Osteoblast (primary cell): ENCODE measurements at regions not wholly inside any gene's neighbourhood (a gene's known extent, or its start where the extent isn't known, plus 50 kb on each side); places are given as distances from the start of the nearest gene placed in this dataset.

ENCODE experiments used
- DNase-seq: peaks from one replicate; pipeline ENCODE4 v3.0.0; 2011; ENCODE audit warnings: low spot score, mixed read lengths; ENCODE audit not compliant: insufficient read length; ENCODE audit errors: missing footprints
- H2AFZ ChIP-seq: 2 replicates; pipeline ENCODE4 v1.6.0; 2011; ENCODE audit warnings: mild to moderate bottlenecking, low read length
- H3K27ac ChIP-seq: 2 replicates; pipeline ENCODE4 v1.5.1; 2011; ENCODE audit warnings: mild to moderate bottlenecking, low read depth, low read length, moderate library complexity
- H3K27me3 ChIP-seq: 2 replicates; pipeline ENCODE4 v1.6.0; 2012; ENCODE audit warnings: mild to moderate bottlenecking, control low read depth, inconsistent platforms, low read length, moderate library complexity; ENCODE audit not compliant: insufficient read depth
- H3K36me3 ChIP-seq: 2 replicates; pipeline ENCODE4 v1.5.1; 2011; ENCODE audit warnings: mild to moderate bottlenecking, low read length, control low read depth, moderate library complexity; ENCODE audit not compliant: insufficient read depth
- H3K4me1 ChIP-seq: 2 replicates; pipeline ENCODE4 v1.5.1; 2011; ENCODE audit warnings: mild to moderate bottlenecking, low read length, control low read depth, moderate library complexity; ENCODE audit not compliant: insufficient read depth
- H3K4me2 ChIP-seq: 2 replicates; pipeline ENCODE4 v1.6.0; 2011; ENCODE audit warnings: mild to moderate bottlenecking, low read length; ENCODE audit not compliant: insufficient read depth
- H3K4me3 ChIP-seq: fragments of 200-600 bp; sonication (generic); 3 replicates; pipeline ENCODE4 v1.5.1; 2012; ENCODE audit warnings: mild to moderate bottlenecking, low read length, inconsistent platforms; ENCODE audit not compliant: insufficient read depth
- H3K79me2 ChIP-seq: 2 replicates; pipeline ENCODE4 v1.6.0; 2012; ENCODE audit warnings: mild to moderate bottlenecking, low read length, control low read depth, inconsistent platforms; ENCODE audit not compliant: insufficient read depth
- H3K9me3 ChIP-seq: 2 replicates; pipeline ENCODE4 v1.5.1; 2011; ENCODE audit warnings: low read depth, low read length, control low read depth
- H4K20me1 ChIP-seq: 2 replicates; pipeline ENCODE4 v1.6.0; 2012; ENCODE audit warnings: mild to moderate bottlenecking, low read length, control low read depth; ENCODE audit not compliant: insufficient read depth
- CTCF ChIP-seq: IDR thresholded peaks from 2 replicates; pipeline ENCODE4 v1.5.1; 2011; ENCODE audit warnings: mild to moderate bottlenecking, low read depth, low read length, moderate library complexity; ENCODE audit errors: extremely low read depth

GRCh38 chr18:22723773-22724172 lies 209.4 kb upstream of the RBBP8 start:
- Histone ChIP-seq H4K20me1 (no peaks in the 10 kb centered on the region), H3K4me3 (no peak overlapping the region), H2AFZ (no peak overlapping the region), H3K36me3 (no peaks in the 10 kb centered on the region), H3K79me2 (no peaks in the 10 kb centered on the region), H3K27me3 (no peaks in the 10 kb centered on the region), H3K4me1 (no peaks in the 10 kb centered on the region), H3K27ac (no peak overlapping the region), H3K9me3 (no peaks in the 10 kb centered on the region), H3K4me2 (no peak overlapping the region)
- no peak for TF ChIP-seq CTCF
- DNase-seq: no peak

- no peak overlapping the region for H3K27ac ChIP-seq
- no peaks in the 10 kb centered on the region for H3K79me2 ChIP-seq
- TF ChIP-seq CTCF: no peak
- no peaks in the 10 kb centered on the region for H3K9me3 ChIP-seq
- no peak overlapping the region for H3K4me2 ChIP-seq
- no peaks in the 10 kb centered on the region for H3K36me3 ChIP-seq
- no peak overlapping the region for H3K4me3 ChIP-seq
- no peaks in the 10 kb centered on the region for H3K4me1 ChIP-seq
- no peak for DNase-seq
- H4K20me1 ChIP-seq: no peaks in the 10 kb centered on the region
- no peak overlapping the region for H2AFZ ChIP-seq
- H3K27me3 ChIP-seq: no peaks in the 10 kb centered on the region
Measured at GRCh38 chr18:22726469-22726868, 206.7 kb upstream of the RBBP8 start.

- Histone ChIP-seq H3K79me2 (no peaks in the 10 kb centered on the region), H3K27ac (no peak overlapping the region), H2AFZ (no peak overlapping the region), H3K4me2 (no peak overlapping the region), H3K27me3 (no peaks in the 10 kb centered on the region), H3K4me3 (no peak overlapping the region), H3K36me3 (no peaks in the 10 kb centered on the region), H3K4me1 (no peaks in the 10 kb centered on the region), H3K9me3 (no peaks in the 10 kb centered on the region), H4K20me1 (no peaks in the 10 kb centered on the region)
- no peak for TF ChIP-seq CTCF
- no peak for DNase-seq
Measured at GRCh38 chr18:22728016-22728415, 205.1 kb upstream of the RBBP8 start.

- H4K20me1 ChIP-seq: no peaks in the 10 kb centered on the region
- H2AFZ ChIP-seq: no peak overlapping the region
- no peaks in the 10 kb centered on the region for H3K36me3 ChIP-seq
- TF ChIP-seq CTCF: no peak
- no peaks in the 10 kb centered on the region for H3K9me3 ChIP-seq
- no peaks in the 10 kb centered on the region for H3K79me2 ChIP-seq
- H3K4me1 ChIP-seq: no peaks in the 10 kb centered on the region
- H3K4me2 ChIP-seq: no peak overlapping the region
- H3K27me3 ChIP-seq: no peaks in the 10 kb centered on the region
- DNase-seq: no peak
- H3K4me3 ChIP-seq: no peak overlapping the region
- H3K27ac ChIP-seq: no peak overlapping the region
Measured at GRCh38 chr18:22728481-22729105, 204.5 kb upstream of the RBBP8 start.
